GM23338 (cell line): ENCODE measurements at regions not wholly inside any gene's neighbourhood (a gene's known extent, or its start where the extent isn't known, plus 50 kb on each side); places are given as distances from the start of the nearest gene placed in this dataset.
"Not testable (repeated sequence)": the region's sequence is repeated elsewhere in the genome, so short reads cannot be mapped to it uniquely, and the experiment has no call there.

ENCODE experiments used
- ATAC-seq: fragments of 200-7000 bp; cut with Tn5 transposase; 3 replicates; pipeline ENCODE4 v1.9.1; 2020
- DNase-seq: peaks from one replicate; pipeline ENCODE4 v3.0.0-alpha.2; 2015; ENCODE audit warnings: low spot score
- H2AFZ ChIP-seq: fragments of 200-600 bp; sonication (generic); 2 replicates; pipeline ENCODE4 v1.8.0; 2016; ENCODE audit warnings: antibody characterized with exemption, mild to moderate bottlenecking, moderate library complexity
- H3F3A ChIP-seq: fragments of 200-600 bp; sonication (generic); replicated peaks from 2 replicates; pipeline ENCODE4 v1.8.0; 2017; ENCODE audit warnings: antibody characterized with exemption, mixed run types, low read depth
- H3K27ac ChIP-seq: fragments of 200-600 bp; sonication (generic); 2 replicates; pipeline ENCODE4 v1.6.1; 2016; ENCODE audit warnings: low read depth
- H3K27me3 ChIP-seq: fragments of 200-600 bp; sonication (generic); 2 replicates; pipeline ENCODE4 v1.8.0; 2016; ENCODE audit warnings: mild to moderate bottlenecking, mixed run types, moderate library complexity; ENCODE audit not compliant: insufficient read depth
- H3K36me3 ChIP-seq: fragments of 200-600 bp; sonication (generic); 2 replicates; pipeline ENCODE4 v1.8.0; 2016; ENCODE audit warnings: mild to moderate bottlenecking; ENCODE audit not compliant: insufficient read depth
- H3K4me1 ChIP-seq: fragments of 200-600 bp; sonication (generic); 2 replicates; pipeline ENCODE4 v1.8.0; 2016; ENCODE audit warnings: mild to moderate bottlenecking, moderate library complexity; ENCODE audit not compliant: insufficient read depth
- H3K4me2 ChIP-seq: fragments of 200-600 bp; sonication (generic); 2 replicates; pipeline ENCODE4 v1.7.1; 2017; ENCODE audit warnings: mixed run types
- H3K4me3 ChIP-seq: fragments of 200-600 bp; sonication (generic); 2 replicates; pipeline ENCODE4 v1.6.1; 2016; ENCODE audit warnings: mixed run types
- H3K79me2 ChIP-seq: fragments of 200-600 bp; sonication (generic); replicated peaks from 2 replicates; pipeline ENCODE4 v1.8.0; 2017; ENCODE audit warnings: mild to moderate bottlenecking; ENCODE audit not compliant: insufficient read depth
- H3K9me2 ChIP-seq: fragments of 200-600 bp; sonication (generic); 2 replicates; pipeline ENCODE4 v1.8.0; 2017; ENCODE audit not compliant: insufficient read depth
- H4K20me1 ChIP-seq: fragments of 200-600 bp; sonication (generic); replicated peaks from 2 replicates; pipeline ENCODE4 v1.8.0; 2017; ENCODE audit warnings: mild to moderate bottlenecking; ENCODE audit not compliant: insufficient read depth
- H3K27ac Mint-ChIP-seq: 2 replicates; pipeline ENCODE4 v1.8.0; 2020; ENCODE audit warnings: inconsistent platforms, mild to moderate bottlenecking, moderate library complexity, mixed read lengths
- H3K27me3 Mint-ChIP-seq: 3 replicates; pipeline ENCODE4 v1.8.0; 2022; ENCODE audit warnings: low read depth, mild to moderate bottlenecking, moderate library complexity, mixed read lengths, inconsistent platforms; ENCODE audit not compliant: insufficient read depth, poor library complexity
- H3K36me3 Mint-ChIP-seq: 3 replicates; pipeline ENCODE4 v1.8.0; 2021; ENCODE audit warnings: low read depth, mild to moderate bottlenecking, inconsistent platforms, moderate library complexity, mixed read lengths
- H3K4me1 Mint-ChIP-seq: 3 replicates; pipeline ENCODE4 v1.8.0; 2020; ENCODE audit warnings: mild to moderate bottlenecking, inconsistent platforms, mixed read lengths
- H3K4me3 Mint-ChIP-seq: 3 replicates; pipeline ENCODE4 v1.8.0; 2021; ENCODE audit warnings: moderate library complexity, mild to moderate bottlenecking, inconsistent platforms, mixed read lengths
- H3K9me3 Mint-ChIP-seq: 3 replicates; pipeline ENCODE4 v1.8.0; 2020; ENCODE audit warnings: moderate library complexity, mild to moderate bottlenecking, inconsistent platforms, mixed read lengths
- CREB1 ChIP-seq: fragments of 250-450 bp; sonication (Bioruptor Pico); IDR thresholded peaks from 2 replicates; pipeline ENCODE4 v1.5.0; 2020; ENCODE audit warnings: low read depth, mild to moderate bottlenecking, moderate library complexity
- CTCF ChIP-seq, 2 experiments: fragments of 200-600 bp in 1 of 2; sonication (generic) in 1 of 2; conservative IDR thresholded peaks; 2 replicates each; pipeline versions ENCODE4 v1.5.1 to v1.6.1; 2016 to 2017; ENCODE audit warnings: antibody characterized with exemption in 2 of 2, low read depth in 2 of 2, mild to moderate bottlenecking in 2 of 2, moderate library complexity in 1 of 2
- EZH2 ChIP-seq: fragments of 200-600 bp; sonication (generic); IDR thresholded peaks from one replicate; pipeline ENCODE4 v1.8.0; 2017; ENCODE audit warnings: antibody characterized with exemption, mild to moderate bottlenecking, low read depth; ENCODE audit not compliant: unreplicated experiment
- EZH2phosphoT487 ChIP-seq: fragments of 200-600 bp; sonication (generic); IDR thresholded peaks from one replicate; pipeline ENCODE4 v1.8.1; 2018; ENCODE audit warnings: antibody characterized with exemption; ENCODE audit not compliant: unreplicated experiment
- JUNB ChIP-seq: IDR thresholded peaks from one replicate; pipeline ENCODE4 v1.6.1; 2016; ENCODE audit warnings: antibody characterized with exemption; ENCODE audit not compliant: unreplicated experiment
- NANOG ChIP-seq: IDR thresholded peaks from 2 replicates; pipeline ENCODE4 v1.6.1; 2016; ENCODE audit warnings: antibody characterized with exemption, borderline replicate concordance
- POLR2AphosphoS5 ChIP-seq: IDR thresholded peaks from 2 replicates; pipeline ENCODE4 v1.6.1; 2016; ENCODE audit warnings: antibody characterized with exemption, low read depth
- REST ChIP-seq: IDR thresholded peaks from one replicate; pipeline ENCODE4 v1.6.1; 2018; ENCODE audit warnings: antibody characterized with exemption; ENCODE audit not compliant: unreplicated experiment
- STAT1 ChIP-seq: IDR thresholded peaks from one replicate; pipeline ENCODE4 v1.6.1; 2016; ENCODE audit warnings: antibody characterized with exemption; ENCODE audit not compliant: unreplicated experiment
- ZNF114 ChIP-seq: fragments of 250-450 bp; sonication (Bioruptor Pico); IDR thresholded peaks from 2 replicates; pipeline ENCODE4 v1.5.0; 2020; ENCODE audit warnings: mild to moderate bottlenecking, moderate library complexity
- ZNF331 ChIP-seq: fragments of 250-450 bp; sonication (Bioruptor Pico); IDR thresholded peaks from 2 replicates; pipeline ENCODE4 v1.5.0; 2020; ENCODE audit warnings: low read depth, mild to moderate bottlenecking, moderate library complexity
- TF ChIP-seq, protein P1 (sequence below): IDR thresholded peaks from 2 replicates; pipeline ENCODE4 v1.6.1; 2016; ENCODE audit warnings: antibody characterized with exemption

DNA sequence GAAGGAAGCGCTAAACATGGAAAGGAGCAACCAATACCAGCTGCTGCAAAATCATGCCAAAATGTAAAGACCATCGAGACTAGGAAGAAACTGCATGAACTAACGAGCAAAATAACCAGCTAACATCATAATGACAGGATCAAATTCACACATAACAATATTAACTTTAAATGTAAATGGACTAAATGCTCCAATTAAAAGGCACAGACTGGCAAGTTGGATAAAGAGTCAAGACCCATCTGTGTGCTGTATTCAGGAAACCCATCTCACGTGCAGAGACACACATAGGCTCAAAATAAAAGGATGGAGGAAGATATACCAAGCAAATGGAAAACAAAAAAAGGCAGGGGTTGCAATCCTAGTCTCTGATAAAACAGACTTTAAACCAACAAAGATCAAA lies 570.0 kb upstream of the CDH11 start:
- not testable (repeated sequence) for H3K27me3 Mint-ChIP-seq, H3K9me2 ChIP-seq, H3K4me1 ChIP-seq, H3K36me3 ChIP-seq, H3K4me2 ChIP-seq, H3K79me2 ChIP-seq, H3K4me3 Mint-ChIP-seq, H3K27me3 ChIP-seq, H3K9me3 Mint-ChIP-seq, H3K4me1 Mint-ChIP-seq, H3F3A ChIP-seq, H3K36me3 Mint-ChIP-seq, DNase-seq, H4K20me1 ChIP-seq, H3K4me3 ChIP-seq, H3K27ac Mint-ChIP-seq, H2AFZ ChIP-seq, ATAC-seq, H3K27ac ChIP-seq

GRCh38 chr16:65689726-65690125 lies 567.9 kb upstream of the CDH11 start:
- H3K36me3 ChIP-seq, result no peaks in the 10 kb centered on the region
- no peaks in the 10 kb centered on the region for H4K20me1 ChIP-seq
- peaks cover 2% of the 10 kb centered on the region for H3K27me3 Mint-ChIP-seq
- H3K9me2 ChIP-seq, result peaks cover 12% of the 10 kb centered on the region
- H2AFZ ChIP-seq, result peak overlapping the region; percentile 67; the same call in 1 of the 2 replicates
- ATAC-seq (no peak), DNase-seq (no peak)
- peaks cover 3% of the 10 kb centered on the region; the same call in 1 of the 3 replicates for H3K4me1 Mint-ChIP-seq
- no peak overlapping the region for H3K4me3 ChIP-seq
- H3K27ac ChIP-seq, result no peak overlapping the region
- peaks cover 12% of the 10 kb centered on the region; the same call in 2 of the 3 replicates for H3K36me3 Mint-ChIP-seq
- H3K27me3 ChIP-seq, result no peaks in the 10 kb centered on the region
- no peak overlapping the region for H3K27ac Mint-ChIP-seq
- no peak overlapping the region for H3K4me2 ChIP-seq
- no peaks in the 10 kb centered on the region for H3F3A ChIP-seq
- H3K4me3 Mint-ChIP-seq, result no peak overlapping the region
- H3K9me3 Mint-ChIP-seq, result peaks cover 7% of the 10 kb centered on the region; the same call in 2 of the 3 replicates
- H3K79me2 ChIP-seq, result no peaks in the 10 kb centered on the region
- no peaks in the 10 kb centered on the region for H3K4me1 ChIP-seq
- TF ChIP-seq, protein P1, sequence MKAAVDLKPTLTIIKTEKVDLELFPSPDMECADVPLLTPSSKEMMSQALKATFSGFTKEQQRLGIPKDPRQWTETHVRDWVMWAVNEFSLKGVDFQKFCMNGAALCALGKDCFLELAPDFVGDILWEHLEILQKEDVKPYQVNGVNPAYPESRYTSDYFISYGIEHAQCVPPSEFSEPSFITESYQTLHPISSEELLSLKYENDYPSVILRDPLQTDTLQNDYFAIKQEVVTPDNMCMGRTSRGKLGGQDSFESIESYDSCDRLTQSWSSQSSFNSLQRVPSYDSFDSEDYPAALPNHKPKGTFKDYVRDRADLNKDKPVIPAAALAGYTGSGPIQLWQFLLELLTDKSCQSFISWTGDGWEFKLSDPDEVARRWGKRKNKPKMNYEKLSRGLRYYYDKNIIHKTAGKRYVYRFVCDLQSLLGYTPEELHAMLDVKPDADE, result no peak
- TF ChIP-seq NANOG, result no peak
- TF ChIP-seq CTCF (conservative IDR thresholded peaks at IDR 0.05; ENCODE audit: low read depth in 2 of 2), result no peak
- no peak for TF ChIP-seq REST
- no peak for TF ChIP-seq EZH2phosphoT487
- no peak for TF ChIP-seq ZNF114
- TF ChIP-seq JUNB, result no peak
- TF ChIP-seq EZH2, result no peak
- no peak for TF ChIP-seq POLR2AphosphoS5
- no peak for TF ChIP-seq STAT1
- TF ChIP-seq CREB1 (CRISPR knock-in tag), result no peak
- no peak for TF ChIP-seq ZNF331 (CRISPR knock-in tag)
